Fibroblast of skin of right quadriceps (primary cell): ENCODE measurements at regions not wholly inside any gene's neighbourhood (a gene's known extent, or its start where the extent isn't known, plus 50 kb on each side); places are given as distances from the start of the nearest gene placed in this dataset.
"Not testable (repeated sequence)": the region's sequence is repeated elsewhere in the genome, so short reads cannot be mapped to it uniquely, and the experiment has no call there.

ENCODE experiments used
- DNase-seq: peaks from one replicate; pipeline ENCODE4 v3.0.0-alpha.2; 2013

- DNase-seq, result no peak
These were observed 152.7 kb upstream of the EEA1 start for GRCh38 chr12:93081810-93082165.

- DNase-seq, result no peak
These were observed 156.5 kb upstream of the EEA1 start for GRCh38 chr12:93085383-93086287.

- no peak for DNase-seq
These were observed 157.2 kb upstream of the EEA1 start for GRCh38 chr12:93086288-93086727.

GRCh38 chr12:93087840-93088610 is 158.9 kb upstream of the EEA1 start:
- no peak for DNase-seq

- peak; percentile 87 for DNase-seq
These were observed 160.9 kb upstream of the EEA1 start for GRCh38 chr12:93089805-93090569.

- DNase-seq, result peak; percentile 78
These were observed 161.7 kb upstream of the EEA1 start for GRCh38 chr12:93090731-93091172.

- DNase-seq, result no peak
These were observed 163.0 kb upstream of the EEA1 start for GRCh38 chr12:93091886-93092648.

- no peak for DNase-seq
These were observed 163.5 kb upstream of the EEA1 start for GRCh38 chr12:93092649-93092945.

GRCh38 chr12:93093243-93093642 is 164.1 kb upstream of the EEA1 start:
- DNase-seq, result no peak

- not testable (repeated sequence) for DNase-seq
These were observed 165.1 kb upstream of the EEA1 start for GRCh38 chr12:93094222-93094621.

GRCh38 chr12:93094988-93095737 is 166.1 kb upstream of the EEA1 start:
- no peak for DNase-seq

- no peak for DNase-seq
These were observed 168.3 kb upstream of the EEA1 start for GRCh38 chr12:93097417-93097816.

GRCh38 chr12:93098077-93098476 is 169.0 kb upstream of the EEA1 start:
- DNase-seq, result peak; percentile 47

GRCh38 chr12:93099792-93100191 is 170.7 kb upstream of the EEA1 start:
- DNase-seq, result no peak

GRCh38 chr12:93100610-93101009 is 171.5 kb upstream of the EEA1 start:
- DNase-seq, result peak; percentile 78

GRCh38 chr12:93101367-93101766 is 172.3 kb upstream of the EEA1 start:
- no peak for DNase-seq

- no peak for DNase-seq
These were observed 173.2 kb upstream of the EEA1 start for GRCh38 chr12:93102312-93102711.

GRCh38 chr12:93102744-93103143 is 173.6 kb upstream of the EEA1 start:
- DNase-seq, result no peak

- no peak for DNase-seq
These were observed 174.1 kb upstream of the EEA1 start for GRCh38 chr12:93103154-93103553.

GRCh38 chr12:93104535-93104934 is 175.4 kb upstream of the EEA1 start:
- DNase-seq, result no peak

- no peak for DNase-seq
These were observed 177.8 kb upstream of the EEA1 start for GRCh38 chr12:93106910-93107309.
